ENCODE measurements at regions not wholly inside any gene's neighbourhood (a gene's known extent, or its start where the extent isn't known, plus 50 kb on each side); places are given as distances from the start of the nearest gene placed in this dataset.
"Not testable (repeated sequence)": the region's sequence is repeated elsewhere in the genome, so short reads cannot be mapped to it uniquely, and the experiment has no call there.

DNA sequence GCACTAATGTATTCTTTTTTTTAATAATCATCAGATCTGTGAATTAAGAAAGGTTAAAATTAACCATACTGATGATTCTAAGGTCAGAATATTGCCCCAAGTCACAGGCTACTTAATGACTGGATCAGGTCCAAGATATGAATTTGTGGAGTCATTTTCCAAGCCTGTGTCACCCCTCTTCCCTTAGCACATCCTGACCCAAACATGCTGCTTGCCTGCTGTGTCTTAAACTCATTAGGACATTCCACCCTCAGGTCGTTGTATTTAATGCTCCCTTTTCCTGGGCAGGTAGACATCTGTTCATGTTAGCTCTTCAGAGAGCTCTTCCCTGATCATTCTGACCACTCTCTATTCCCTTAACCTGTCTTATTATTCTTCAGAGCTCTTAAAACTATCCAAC, 463.5 kb upstream of the PDE3A start:
- no peak for DNase-seq (ENCODE audit: low read depth, low spot score)

GRCh38 chr12:19908830-19909229, 459.5 kb upstream of the PDE3A start:
- DNase-seq (ENCODE audit: low read depth, low spot score) = no peak

DNA sequence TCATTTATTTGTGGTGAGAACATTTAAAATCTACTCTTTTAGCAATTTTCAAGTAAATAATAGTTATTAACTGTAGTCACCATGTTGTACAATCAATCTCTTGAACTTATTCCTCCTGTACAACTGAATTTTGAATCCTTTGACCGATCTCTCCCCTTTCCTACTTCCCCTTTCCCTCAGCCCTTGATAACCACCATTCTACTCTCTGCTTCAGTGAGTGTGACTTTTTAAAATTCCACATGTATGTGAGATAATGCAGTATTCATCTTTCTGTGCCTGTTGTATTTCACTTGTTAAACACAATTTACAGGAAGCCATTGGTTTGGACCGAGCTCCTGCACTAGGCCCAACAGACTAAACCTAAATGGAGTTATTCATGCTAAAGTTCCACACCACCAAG, 458.9 kb upstream of the PDE3A start:
- DNase-seq (ENCODE audit: low read depth, low spot score) = no peak

GRCh38 chr12:19910681-19911080, 457.7 kb upstream of the PDE3A start:
- no peak for DNase-seq (ENCODE audit: low read depth, low spot score)

DNA sequence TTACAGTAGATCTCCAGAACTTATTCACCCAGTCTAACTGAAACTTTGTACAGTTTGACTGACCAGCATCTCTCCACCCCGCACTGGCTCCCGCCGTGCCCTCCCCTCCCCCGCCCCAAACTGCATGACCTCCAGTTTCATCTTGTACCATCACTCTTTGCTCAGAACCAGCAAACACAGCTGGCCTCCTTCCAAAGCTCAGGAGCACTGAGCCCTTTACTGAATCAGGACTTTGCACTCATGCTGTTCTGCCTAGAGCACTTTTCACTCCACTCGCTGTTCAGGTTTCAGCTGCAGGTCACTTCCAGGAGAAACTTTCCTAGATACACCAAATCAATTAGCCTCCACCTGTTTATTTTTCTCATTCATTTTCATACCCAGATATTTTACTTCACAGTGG, 455.3 kb upstream of the PDE3A start:
- DNase-seq (ENCODE audit: low read depth, low spot score) = peak; percentile 23

- DNase-seq (ENCODE audit: low read depth, low spot score) = peak; percentile 44
Observed at GRCh38 chr12:19915392-19916195, 452.7 kb upstream of the PDE3A start.

DNA sequence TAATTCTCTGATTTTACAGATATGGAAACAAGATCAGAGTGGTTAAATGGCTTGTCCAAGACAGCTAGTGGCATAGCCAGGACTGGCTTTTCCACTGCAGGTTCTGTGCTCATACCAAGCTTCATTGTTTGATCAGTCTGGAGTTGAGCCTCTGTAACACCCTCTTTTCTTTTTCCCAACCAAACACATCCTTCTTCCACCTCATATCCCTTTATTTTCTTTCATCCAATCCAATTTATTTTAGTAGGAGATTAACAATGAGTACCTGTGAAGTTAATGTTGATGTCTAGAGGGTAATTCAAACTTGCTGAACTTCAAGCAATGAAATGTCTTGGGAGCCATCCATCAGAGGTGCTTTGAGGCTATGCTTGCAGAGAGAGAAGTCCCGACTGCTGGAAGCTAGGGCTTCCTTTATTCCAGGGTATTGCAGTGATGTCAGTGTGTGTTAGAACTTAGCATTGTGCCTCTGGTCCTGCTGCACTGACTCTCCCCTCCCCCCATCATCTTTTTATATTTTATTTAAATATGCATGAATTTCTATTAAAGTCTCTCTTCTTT, 452.1 kb upstream of the PDE3A start:
- no peak for DNase-seq (ENCODE audit: low read depth, low spot score)

GRCh38 chr12:19916974-19917373, 451.4 kb upstream of the PDE3A start:
- DNase-seq (ENCODE audit: low read depth, low spot score) = no peak

- not testable (repeated sequence) for DNase-seq (ENCODE audit: low read depth, low spot score)
Observed at GRCh38 chr12:19921716-19922115, 446.6 kb upstream of the PDE3A start.

GRCh38 chr12:19922717-19923116, 445.6 kb upstream of the PDE3A start:
- DNase-seq (ENCODE audit: low read depth, low spot score) = no peak

- DNase-seq (ENCODE audit: low read depth, low spot score) = no peak
Observed at GRCh38 chr12:19924360-19924759, 444.0 kb upstream of the PDE3A start.

- no peak for DNase-seq (ENCODE audit: low read depth, low spot score)
Observed at GRCh38 chr12:19925841-19926240, 442.5 kb upstream of the PDE3A start.

DNA sequence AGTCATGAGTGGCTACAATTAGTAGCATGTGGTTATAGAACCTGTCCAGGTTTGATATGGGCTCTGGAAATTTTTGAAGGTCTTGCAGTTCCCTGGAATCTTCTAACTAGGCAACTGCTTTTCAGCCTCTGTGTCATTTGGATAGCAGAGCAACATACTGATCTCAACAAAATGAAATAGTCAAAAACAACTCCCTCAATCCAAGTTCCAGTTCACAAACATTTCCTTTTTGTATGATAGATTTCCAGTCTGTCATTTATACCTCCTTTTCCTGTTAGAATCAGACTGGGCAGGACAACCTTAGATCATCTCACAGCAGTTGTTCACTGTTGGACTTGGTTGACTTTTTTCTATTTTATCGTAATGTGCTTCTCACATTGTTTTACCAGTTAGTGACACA, 442.1 kb upstream of the PDE3A start:
- no peak for DNase-seq (ENCODE audit: low read depth, low spot score)

GRCh38 chr12:19927661-19928060, 440.7 kb upstream of the PDE3A start:
- DNase-seq (ENCODE audit: low read depth, low spot score) = no peak

GRCh38 chr12:19932413-19932812, 435.9 kb upstream of the PDE3A start:
- DNase-seq (ENCODE audit: low read depth, low spot score) = no peak

GRCh38 chr12:19933924-19934323, 434.4 kb upstream of the PDE3A start:
- no peak for DNase-seq (ENCODE audit: low read depth, low spot score)

GRCh38 chr12:19937161-19937560, 431.2 kb upstream of the PDE3A start:
- DNase-seq (ENCODE audit: low read depth, low spot score) = no peak

GRCh38 chr12:19938031-19938430, 430.3 kb upstream of the PDE3A start:
- no peak for DNase-seq (ENCODE audit: low read depth, low spot score)

DNA sequence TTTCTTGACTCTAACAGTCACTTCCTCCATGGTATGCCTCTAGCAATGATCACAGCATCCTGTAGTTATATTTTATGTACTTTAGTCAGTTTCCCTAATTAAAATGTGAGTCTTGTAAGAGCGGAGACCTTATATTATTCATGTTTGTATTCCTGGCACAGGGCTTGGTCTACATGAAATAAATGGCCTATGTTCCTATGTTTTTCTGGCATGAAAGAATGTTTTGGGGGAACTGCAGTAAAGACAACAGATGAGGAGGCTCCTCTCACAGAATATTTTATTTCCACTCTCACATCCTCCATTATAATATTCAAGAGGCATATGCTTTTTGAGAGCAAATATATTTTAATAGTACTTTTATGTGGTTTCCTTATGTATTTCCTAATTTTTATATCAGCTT, 429.8 kb upstream of the PDE3A start:
- no peak for DNase-seq (ENCODE audit: low read depth, low spot score)

DNA sequence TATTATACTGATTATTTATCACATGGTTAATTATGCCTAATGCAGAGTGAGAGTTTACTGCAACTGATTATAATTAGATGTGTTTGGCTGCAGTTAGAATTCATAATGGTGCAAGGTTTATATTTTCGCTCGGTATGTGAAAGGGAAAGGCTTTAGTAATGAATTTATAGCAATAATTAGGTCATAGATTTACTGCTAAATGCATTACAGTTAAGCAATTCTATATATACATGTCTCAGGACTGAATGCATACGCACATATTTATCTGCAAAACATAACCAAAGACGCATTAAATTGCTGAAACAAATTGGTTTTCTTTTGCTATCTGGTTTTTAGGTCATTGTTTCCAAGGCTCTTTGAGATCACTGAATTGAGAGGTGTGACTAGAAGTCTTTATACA, 428.1 kb upstream of the PDE3A start:
- no peak for DNase-seq (ENCODE audit: low read depth, low spot score)

GRCh38 chr12:19941096-19941495, 427.2 kb upstream of the PDE3A start:
- no peak for DNase-seq (ENCODE audit: low read depth, low spot score)

DNA sequence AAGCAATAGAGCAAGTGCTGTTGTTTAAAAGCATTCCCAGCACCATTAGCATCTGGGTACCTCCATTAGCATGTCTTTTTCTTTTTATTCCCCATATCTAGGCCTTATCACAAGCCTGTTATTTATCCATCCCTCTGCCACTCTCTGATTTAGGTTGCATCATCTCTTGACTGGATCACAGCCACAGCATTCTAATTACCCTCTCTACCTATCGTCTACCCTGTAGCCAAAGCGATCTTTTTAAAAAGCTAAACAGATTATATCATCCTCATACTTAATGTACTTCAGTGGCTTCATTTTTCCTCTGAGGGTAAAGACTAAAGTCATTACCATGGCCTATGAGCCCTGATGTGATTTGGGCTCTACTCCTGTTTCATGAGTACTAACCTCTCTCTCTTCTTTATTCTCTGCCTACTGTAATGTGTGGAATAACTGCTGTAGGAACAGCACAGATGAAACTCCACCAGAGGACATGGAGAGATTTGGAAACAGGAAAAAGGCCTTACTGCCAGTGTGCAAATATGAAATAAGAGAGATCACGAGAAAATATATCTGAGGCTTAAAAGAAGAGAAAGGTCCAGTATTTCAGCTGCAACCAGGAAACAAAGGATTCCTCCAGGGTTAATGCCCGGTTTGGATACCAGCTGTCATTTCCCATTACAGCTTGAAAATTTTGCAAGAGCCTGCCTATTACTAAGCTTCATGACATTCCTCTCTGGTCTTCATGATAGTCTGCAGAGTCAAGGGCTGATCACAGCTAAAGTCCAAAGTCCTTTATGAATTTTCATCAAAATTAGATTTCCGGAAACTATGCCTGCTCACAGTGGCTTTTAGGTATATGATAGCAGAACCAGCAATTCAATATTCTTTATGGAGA, 422.5 kb upstream of the PDE3A start:
- no peak for DNase-seq (ENCODE audit: low read depth, low spot score)

- no peak for DNase-seq (ENCODE audit: low read depth, low spot score)
Observed at GRCh38 chr12:19946550-19946949, 421.8 kb upstream of the PDE3A start.

Data from ELF-1 (cell line).